ENCODE measurements at regions not wholly inside any gene's neighbourhood (a gene's known extent, or its start where the extent isn't known, plus 50 kb on each side); places are given as distances from the start of the nearest gene placed in this dataset.

DNA sequence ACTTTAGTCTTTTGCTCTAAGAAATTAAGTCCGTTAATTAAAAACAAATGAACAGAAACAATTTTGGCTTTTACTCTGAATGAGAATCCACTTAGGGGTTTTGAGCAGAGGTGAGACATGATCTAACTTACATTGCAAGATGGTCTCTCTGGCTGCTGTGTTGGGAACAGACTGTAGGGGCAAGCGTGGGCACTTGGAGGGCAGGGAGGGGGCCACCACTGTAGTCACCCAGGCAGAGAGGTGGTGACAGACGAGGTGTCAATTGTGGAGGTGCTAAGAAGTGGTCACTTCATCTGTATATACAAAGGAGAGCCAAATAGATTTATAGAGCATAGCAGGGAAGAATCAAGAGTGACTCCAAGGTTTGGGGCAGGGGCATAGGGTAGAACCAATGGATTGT lies 71.1 kb upstream of the IRF2BP2 start:
- DNase-seq = no peak

DNA sequence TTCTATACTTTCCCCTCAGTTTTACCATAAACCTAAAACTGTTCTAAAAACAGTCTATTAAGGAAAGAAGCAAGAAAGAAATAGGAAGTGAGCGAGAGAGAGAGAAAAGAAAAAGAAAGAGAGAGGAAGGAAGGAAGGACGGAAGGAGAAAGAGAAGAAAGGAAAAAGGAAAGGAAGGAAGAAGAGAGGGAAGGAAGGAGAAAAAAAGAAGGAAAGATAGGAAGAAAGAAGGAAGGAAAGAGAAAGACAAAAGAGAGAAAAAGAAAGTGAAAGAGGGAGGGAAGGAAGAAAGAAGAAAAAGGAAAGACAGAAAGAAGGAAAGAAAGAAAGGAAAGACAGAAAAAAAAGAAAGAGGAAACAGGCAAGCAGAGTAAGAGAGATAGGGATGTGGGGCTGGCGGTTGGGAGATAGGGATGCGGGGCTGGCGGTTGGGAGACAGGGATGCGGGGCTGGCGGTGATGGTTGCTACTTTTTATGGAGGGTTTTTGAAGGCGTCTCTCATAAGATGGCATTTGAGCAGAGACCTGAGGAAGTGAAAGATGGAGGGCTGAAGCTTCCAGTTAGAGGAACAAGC lies 70.4 kb upstream of the IRF2BP2 start:
- no peak for DNase-seq

DNA sequence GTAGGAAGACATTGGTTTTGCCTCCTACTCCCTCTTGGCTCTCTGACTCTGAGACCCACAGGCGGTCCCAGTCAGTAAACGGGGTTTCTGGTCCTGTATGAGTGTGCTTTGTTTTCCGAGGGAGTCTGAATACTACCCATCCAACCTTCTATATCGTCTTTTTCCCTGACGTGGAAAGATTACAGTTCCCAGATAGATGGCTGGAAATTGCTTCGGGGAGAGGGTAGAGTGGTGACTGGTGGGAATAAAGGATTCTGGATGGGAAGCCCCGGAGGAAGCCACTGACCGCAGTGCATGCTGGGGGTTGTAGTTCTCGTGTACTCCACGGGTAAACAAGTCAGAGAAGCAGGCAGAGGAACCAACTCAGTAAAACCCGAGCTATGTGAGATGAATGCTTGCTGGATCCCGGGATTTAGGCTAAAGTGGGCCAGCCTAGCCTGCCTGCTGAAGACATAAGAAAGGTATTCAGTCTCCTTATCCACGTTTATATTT lies 66.2 kb upstream of the IRF2BP2 start:
- peak; percentile 66 for DNase-seq

DNA sequence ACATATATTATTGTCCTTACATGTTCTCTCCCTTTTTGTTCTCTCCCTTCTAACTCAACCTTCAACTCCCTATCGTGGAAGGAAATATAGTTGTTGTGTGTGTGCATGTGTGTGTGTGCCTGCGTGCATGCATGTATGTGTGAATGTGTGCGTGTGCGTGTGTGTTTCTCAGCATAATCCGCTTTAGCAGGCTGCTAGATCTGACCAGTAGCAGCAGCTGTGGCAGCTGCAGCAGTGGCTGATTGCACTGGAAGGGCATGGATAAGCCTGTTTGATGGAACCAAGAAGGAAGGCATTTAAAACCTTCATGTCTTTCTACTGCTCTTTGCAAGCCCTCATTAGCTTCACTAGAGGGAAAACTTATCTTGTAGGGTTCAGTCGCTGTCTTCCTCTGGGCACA lies 65.6 kb upstream of the IRF2BP2 start:
- DNase-seq = no peak

DNA sequence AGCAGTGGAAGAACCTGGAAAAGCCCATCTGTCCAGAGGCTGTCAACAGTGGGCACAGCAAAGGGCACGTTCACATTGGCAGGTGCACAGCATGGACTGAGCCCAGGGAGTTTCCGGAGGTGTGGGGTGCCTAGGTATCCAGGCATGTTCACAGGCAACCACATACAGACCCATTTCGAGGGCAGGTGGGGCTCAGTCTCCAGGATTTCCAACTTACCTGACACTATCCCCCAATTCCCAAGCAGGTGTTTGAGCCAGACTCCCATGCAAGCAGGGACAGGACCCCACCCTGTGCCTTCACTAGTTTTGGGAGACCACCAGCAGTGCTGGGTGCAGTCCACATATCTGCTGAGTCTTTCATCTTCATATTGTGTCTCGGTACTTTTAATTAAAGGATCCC lies 65.0 kb upstream of the IRF2BP2 start:
- no peak for DNase-seq

DNA sequence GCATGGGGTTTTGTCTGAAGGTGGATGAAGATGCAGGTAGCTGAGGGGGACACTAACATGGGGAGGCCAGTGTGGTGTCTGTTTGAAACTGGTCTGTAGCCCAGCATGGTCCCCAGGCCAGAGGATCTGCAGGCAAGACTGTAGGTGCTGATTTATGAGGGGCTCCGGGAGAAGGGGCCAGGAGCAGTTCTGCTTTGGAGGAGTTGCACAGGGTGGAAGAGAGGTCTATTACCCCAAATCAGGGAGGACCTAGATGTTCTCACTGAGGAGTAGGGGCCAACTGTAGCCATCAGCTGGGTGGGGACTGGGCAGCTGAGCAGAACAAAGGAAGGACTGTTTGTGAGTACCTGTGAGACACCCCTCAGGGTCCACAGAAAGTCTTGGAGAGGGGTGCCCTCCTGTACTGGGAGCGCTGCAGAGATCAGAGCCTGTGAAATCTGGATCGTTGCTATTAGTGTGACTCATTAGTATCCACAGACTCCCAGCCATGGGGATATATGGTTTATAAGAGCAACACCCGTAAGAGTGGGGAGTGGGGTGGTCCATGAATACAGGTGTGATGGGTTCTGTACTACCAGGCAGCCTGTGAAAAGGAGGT lies 64.3 kb upstream of the IRF2BP2 start:
- no peak for DNase-seq

DNA sequence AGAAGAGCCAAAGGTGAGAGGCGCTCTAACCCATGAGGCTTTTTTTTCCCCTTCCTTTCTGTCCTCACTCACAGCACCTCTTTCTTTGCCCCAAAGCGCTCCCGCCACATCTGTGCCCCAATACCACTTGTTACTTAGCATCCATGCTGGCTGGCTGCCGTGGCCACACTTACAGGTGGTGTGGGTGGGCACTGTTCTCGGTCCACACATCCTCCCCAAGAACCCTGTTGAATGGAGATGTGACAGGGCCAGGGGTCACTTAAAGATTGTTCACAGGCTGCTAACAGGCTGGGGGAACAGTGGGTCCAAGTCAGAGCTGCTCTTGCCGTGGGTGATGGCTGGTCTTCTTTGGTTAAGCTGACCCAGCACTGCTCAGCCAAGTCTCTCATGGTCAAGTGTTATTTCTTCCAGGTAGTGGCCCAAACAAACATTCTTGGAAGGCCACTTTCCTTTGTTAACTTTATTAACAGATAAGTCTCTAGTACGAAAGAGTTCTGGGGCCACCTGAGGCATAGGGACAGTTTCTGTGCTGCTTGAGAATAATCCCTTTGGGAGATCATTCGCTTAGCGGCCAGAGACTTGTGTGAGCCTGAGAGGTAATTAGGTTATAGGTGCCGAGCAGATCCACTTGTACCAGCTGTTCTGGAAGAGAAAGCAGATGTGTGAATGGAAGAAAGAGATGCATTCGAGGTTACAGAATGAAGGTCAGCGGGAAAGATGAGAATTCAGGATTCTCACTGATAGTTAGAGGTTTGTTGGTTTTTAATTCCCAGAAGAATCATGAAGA lies 62.6 kb upstream of the IRF2BP2 start:
- no peak for DNase-seq

DNA sequence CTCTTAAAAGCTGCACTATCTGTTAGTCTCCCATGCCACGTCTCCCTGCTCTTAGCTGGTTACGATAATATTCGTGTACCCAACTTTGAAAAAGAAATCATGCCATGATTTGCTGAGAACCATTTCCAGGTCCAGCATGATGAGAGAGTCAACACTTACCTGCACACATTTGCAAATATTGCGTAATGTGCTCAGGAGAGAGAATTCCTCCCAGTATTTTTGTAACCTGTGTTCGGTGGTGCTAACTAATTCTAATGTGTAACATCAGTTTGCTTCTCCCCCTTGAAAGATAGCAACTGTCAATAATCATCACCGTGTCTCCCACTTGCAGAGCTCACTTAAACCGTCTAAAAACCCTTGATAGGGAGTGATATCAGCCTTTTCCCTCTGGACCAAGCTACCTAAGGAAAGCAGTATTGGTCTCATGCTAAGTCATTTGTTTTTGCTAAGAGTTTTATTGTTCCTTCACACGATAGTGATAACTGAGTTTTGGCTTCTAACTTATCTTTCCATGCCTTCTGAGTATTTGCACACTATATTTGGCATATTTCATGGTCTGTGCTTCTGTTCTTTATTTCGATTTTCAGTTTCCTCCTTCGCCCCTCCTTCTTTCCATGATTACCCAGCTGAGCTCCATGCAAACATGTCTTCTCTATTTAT lies 61.1 kb upstream of the IRF2BP2 start:
- DNase-seq = no peak

DNA sequence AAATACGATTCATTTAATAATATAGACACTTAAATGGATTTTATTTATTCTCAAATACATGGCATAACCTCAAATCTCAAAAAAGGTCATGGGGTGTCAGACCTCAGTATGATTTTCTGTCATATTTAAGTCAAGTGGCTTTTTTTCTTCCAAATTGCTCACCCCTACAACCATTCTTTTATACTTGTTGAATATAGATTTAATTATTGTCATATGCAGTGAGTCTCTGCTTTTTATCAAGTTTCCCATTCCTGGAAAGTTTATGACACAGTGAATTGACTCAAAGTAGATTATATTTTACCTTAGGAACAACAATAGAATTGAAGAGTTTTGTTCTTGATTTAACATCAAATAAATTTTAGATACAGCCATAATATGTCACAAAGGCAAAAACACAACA lies 59.5 kb upstream of the IRF2BP2 start:
- DNase-seq = no peak

DNA sequence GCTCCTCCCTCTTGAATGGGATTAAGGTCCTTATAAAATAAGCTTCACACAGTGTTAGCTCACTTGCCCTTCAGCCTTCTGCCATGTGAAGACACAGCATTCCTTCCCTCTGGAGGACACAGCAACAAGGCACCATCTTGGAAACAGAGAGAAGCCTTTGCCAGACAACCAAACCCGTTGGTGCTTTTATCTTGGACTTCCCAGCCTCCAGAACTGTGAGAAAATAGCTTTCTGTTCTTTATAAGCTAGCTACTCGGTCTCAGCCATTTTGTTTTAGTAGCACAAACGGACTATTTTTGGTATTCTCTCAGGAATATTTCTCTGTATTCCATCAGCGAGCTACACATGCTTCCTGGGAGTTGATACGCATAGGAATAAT lies 58.6 kb upstream of the IRF2BP2 start:
- no peak for DNase-seq

DNA sequence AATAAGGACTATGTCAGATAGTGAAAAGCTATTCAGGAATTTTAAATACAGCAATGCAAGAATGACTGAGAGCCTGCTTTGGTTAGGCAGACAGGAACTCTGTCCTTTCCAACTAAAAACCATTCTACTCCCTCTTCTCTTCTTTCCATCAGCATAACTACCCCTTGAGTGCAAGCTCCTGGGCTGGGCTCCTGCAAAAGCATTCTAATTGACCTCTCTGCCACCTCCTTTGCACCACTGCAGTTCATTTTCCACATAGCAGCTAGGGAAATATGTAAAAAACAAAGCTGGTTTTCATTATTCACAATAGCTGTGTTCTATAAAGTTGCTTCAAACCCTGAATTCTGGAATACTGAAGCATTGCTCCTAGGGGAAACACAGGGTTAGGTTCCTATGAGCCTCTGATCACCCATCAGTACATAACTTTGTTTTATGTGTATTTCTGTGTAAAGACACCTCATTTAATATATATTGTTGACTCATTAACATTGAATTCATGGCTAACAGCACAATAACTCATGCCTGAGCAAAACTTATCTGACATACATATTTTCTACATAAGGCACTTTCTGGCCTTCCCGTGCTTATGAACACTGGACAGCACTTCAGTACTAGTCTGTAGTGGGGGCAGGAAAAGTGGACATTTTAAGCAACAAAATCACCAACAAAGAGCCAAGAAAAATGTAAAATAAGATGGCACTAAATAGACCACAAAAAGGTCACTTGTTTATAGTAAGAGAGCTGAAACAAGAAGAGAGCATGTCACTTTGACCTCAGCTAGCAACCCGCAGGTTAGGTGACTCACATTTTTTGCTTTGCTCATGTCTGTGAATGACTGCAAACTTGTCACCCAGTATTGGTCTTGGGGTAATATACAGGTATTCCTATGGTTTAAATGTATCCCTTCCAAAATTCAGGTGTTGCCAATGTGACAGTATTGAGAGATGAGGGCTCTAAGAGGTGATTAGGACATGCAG lies 57.9 kb upstream of the IRF2BP2 start:
- no peak for DNase-seq

DNA sequence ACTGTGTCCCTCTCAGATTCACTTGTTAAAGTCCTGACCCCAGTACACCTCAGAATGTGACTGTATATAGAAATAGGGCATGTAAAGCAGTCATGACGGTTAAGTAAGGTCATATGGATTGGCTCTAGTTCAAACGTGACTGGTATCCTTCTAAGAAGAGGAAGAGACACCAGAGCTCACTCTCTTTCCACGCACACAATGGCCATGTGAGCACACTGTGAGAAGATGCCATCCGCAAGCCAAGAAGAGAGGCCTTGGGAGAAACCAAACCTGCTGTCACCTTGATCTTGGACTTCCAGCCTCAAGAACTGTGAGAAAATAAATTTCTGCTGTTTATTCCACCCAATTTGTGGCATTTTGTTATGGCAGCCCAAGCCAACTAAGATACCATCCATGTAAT lies 56.8 kb upstream of the IRF2BP2 start:
- no peak for DNase-seq

DNA sequence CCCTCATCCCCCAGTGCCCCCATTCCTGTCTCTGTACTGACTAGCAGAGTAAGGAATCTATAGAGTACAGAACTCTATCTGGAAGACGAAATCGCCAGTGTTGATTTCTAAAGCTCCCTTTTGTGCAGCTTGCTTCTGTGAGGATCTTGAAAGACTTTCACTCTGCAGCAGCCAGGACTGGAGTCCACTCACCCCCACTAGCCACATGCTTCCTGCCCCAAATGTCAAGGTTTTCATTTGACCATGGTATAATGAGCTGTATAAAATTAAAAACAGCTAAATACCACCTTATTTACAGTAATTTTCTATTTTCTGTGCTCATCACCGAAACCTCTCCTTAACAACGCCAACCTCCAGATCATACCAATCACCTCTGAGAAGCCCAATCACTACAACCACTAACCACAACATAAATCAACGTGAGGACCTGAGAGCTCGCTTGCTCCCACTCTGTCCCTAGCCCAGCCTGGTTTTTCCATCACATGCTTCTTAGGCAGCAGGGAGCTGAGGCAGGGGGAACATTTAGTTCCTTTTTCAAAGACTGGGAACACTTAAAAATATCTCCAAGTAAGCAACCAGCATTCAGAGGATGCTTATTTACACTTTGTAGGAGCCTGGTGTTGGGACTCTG lies 56.1 kb upstream of the IRF2BP2 start:
- no peak for DNase-seq

DNA sequence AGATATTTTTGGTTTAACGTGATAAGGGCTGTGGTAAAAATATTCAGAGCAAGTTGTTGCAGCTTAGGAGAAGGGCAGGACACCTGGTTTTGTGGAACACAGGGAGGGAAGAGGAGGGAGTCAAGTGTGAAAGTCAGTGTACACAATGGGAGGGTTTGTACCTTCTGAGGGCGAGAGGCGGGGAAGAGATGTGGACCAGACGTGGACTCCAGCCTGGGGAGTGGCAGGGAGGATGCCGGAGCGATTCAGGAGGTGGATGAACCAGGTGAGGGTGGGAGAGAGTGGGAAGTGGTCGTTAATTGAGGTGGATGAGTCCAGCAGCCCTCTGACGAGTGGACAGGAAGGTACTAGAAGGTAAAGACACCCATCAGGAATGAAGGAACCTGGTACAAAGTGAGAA lies 52.2 kb upstream of the IRF2BP2 start:
- no peak for DNase-seq

DNA sequence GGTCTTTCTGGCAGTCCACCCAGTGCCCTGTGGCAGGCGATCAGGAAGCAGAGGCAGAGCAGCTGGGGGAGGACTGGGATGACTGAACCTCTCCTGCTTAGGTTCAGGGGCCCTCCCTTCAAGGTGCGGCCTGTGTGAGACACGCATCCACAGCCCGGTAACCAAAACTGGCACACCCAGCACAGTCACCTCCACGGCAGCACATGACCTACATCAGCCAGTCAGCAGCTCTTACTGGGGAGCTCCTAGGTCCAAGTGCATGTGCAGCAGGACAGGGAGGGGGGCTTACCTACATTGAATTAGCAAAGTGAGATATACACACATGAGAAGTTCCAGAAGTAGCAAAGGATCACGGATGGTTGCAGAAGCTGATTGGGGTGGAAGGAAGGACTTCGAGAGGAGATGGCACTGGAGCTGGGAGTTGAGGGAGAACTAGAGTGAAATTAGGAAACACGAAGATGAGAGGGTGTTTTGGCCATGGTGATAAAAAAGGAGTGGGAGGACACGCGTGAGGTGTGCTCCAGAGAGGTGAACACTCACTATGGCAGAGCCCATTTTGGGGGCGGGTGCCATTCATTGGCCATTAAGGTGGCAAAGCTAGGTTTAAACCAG lies 51.4 kb upstream of the IRF2BP2 start:
- DNase-seq = no peak

DNA sequence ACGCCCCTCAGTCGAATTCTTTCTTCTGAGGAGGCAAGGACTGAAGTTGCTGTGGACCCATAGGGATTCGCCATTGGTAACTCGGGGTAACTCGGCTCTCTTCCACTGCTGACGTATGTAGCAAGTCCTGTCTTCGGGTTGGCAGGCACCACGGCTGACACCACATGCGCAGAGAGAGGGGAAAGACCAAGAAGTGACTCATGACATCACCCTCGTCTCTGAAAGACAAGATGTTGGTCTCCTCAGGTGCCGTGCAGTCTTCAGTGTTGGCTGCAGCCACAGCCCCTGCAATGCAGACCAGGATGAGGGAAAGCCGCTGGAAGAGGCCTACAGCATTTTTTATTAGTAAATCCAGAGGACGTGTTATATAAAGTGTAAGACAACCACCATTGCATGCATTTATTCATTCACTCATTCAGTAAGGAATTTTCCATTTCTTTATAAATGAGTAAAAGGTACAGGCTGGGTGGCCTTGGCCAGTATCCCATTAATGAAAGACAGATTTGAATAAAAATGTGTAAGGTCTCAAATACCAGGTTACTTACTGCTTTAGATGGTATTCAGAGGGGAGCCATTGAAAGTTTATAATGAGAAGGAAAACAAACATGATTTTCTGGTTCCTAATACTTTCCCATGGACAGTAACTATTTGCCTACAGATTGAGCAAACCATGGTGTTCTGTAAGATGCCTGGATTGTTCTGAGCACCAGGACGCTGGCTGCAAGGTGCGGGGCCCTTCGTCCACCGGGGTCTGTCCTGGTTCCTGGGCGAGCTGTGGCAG lies 50.7 kb upstream of the IRF2BP2 start:
- no peak for DNase-seq
